Upper lobe of left lung (tissue), 4 donors: ENCODE measurements at regions not wholly inside any gene's neighbourhood (a gene's known extent, or its start where the extent isn't known, plus 50 kb on each side); places are given as distances from the start of the nearest gene placed in this dataset.

Experiments used
- EP300 ChIP-seq, 4 donors: sonication (generic); formaldehyde crosslinking; IDR thresholded peaks; one replicate each; pipeline ENCODE4 v1.5.1; 2017; ENCODE audit warnings: antibody characterized with exemption in 4 of 4, control low read depth in 2 of 4
- POLR2A ChIP-seq, 4 donors: fragments of 450-650 bp; IDR thresholded peaks; one replicate each; pipeline ENCODE4 v1.5.1; 2016 to 2017; ENCODE audit warnings: antibody characterized with exemption in 4 of 4, mild to moderate bottlenecking in 2 of 4
- POLR2AphosphoS5 ChIP-seq, 2 donors: sonication (generic); formaldehyde crosslinking; IDR thresholded peaks; one replicate each; pipeline ENCODE4 v1.5.1; 2017; ENCODE audit warnings: antibody characterized with exemption in 2 of 2
- TF ChIP-seq, protein P1 (sequence below), 6 experiments: fragments of 450-650 bp in 4 of 6; fragments of 200-600 bp in 2 of 6; sonication (generic) in 2 of 6; IDR thresholded peaks; one replicate each; pipeline ENCODE4 v1.5.1; 2016 to 2019; ENCODE audit warnings: antibody characterized with exemption in 6 of 6

DNA sequence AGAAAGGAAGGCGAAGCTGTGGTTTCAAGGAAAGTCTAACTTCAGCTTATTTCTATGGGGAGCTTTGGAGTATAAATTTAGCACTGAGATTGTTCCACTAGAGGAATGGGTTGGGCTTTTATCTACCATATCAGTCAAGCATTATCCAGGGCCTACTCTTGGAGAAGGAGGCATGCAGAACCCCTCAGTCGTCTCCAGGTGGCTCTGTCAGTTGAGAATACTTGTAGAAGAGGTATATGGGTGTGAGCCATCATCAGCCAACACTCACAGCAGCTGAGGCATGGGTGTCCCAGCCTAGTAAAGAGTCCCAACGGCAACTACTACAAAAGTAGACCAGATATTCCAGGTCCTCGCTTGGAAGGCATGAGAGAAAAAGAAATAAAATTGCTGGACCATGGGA lies 548.5 kb upstream of the GRAMD2B start:
- TF ChIP-seq POLR2AphosphoS5 (IDR thresholded peaks at IDR 0.05) (no peak), POLR2A (IDR thresholded peaks at IDR 0.05) (no peak), EP300 (IDR thresholded peaks at IDR 0.05) (no peak)
- TF ChIP-seq, protein P1, sequence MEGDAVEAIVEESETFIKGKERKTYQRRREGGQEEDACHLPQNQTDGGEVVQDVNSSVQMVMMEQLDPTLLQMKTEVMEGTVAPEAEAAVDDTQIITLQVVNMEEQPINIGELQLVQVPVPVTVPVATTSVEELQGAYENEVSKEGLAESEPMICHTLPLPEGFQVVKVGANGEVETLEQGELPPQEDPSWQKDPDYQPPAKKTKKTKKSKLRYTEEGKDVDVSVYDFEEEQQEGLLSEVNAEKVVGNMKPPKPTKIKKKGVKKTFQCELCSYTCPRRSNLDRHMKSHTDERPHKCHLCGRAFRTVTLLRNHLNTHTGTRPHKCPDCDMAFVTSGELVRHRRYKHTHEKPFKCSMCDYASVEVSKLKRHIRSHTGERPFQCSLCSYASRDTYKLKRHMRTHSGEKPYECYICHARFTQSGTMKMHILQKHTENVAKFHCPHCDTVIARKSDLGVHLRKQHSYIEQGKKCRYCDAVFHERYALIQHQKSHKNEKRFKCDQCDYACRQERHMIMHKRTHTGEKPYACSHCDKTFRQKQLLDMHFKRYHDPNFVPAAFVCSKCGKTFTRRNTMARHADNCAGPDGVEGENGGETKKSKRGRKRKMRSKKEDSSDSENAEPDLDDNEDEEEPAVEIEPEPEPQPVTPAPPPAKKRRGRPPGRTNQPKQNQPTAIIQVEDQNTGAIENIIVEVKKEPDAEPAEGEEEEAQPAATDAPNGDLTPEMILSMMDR (IDR thresholded peaks at IDR 0.05), result no peak
